WI38 (cell line): ENCODE measurements at regions not wholly inside any gene's neighbourhood (a gene's known extent, or its start where the extent isn't known, plus 50 kb on each side); places are given as distances from the start of the nearest gene placed in this dataset.

Experiments
- H3K4me3 ChIP-seq: 2 replicates; pipeline ENCODE4 v1.5.1; 2011; ENCODE audit warnings: low read depth, mild to moderate bottlenecking, control low read depth, low read length
- CTCF ChIP-seq: IDR thresholded peaks from 2 replicates; pipeline ENCODE4 v1.5.1; 2012; ENCODE audit warnings: low read depth, mild to moderate bottlenecking, control low read depth, low read length

- no peak overlapping the region for H3K4me3 ChIP-seq
- no peak for TF ChIP-seq CTCF
Measured at GRCh38 chr2:195313962-195314361, 343.1 kb upstream of the SLC39A10 start.

- no peak for TF ChIP-seq CTCF
- H3K4me3 ChIP-seq: no peak overlapping the region
Measured at GRCh38 chr2:195312662-195313061, 344.4 kb upstream of the SLC39A10 start.

GRCh38 chr2:195308163-195308562 lies 348.9 kb upstream of the SLC39A10 start:
- TF ChIP-seq CTCF: no peak
- no peak overlapping the region for H3K4me3 ChIP-seq

- TF ChIP-seq CTCF: no peak
- no peak overlapping the region for H3K4me3 ChIP-seq
Measured at GRCh38 chr2:195307751-195308150, 349.3 kb upstream of the SLC39A10 start.

- TF ChIP-seq CTCF: no peak; the same call in 1 of the 2 replicates
- H3K4me3 ChIP-seq: no peak overlapping the region
Measured at GRCh38 chr2:195304310-195304709, 352.7 kb upstream of the SLC39A10 start.

- H3K4me3 ChIP-seq: no peak overlapping the region
- TF ChIP-seq CTCF: no peak
Measured at GRCh38 chr2:195300631-195301030, 356.4 kb upstream of the SLC39A10 start.

GRCh38 chr2:195299600-195299999 lies 357.4 kb upstream of the SLC39A10 start:
- TF ChIP-seq CTCF: no peak

More at GRCh38 chr2:195299600-195299999, 357.4 kb upstream of the SLC39A10 start:
- no peak overlapping the region for H3K4me3 ChIP-seq
